GM19468 (cell line): ENCODE measurements at regions not wholly inside any gene's neighbourhood (a gene's known extent, or its start where the extent isn't known, plus 50 kb on each side); places are given as distances from the start of the nearest gene placed in this dataset.

ENCODE experiments used
- ATAC-seq: cut with Tn5 transposase; IDR thresholded peaks from one replicate; pipeline ENCODE4 v1.9.1; 2021; ENCODE audit warnings: mild to moderate bottlenecking, moderate library complexity, moderate number of reproducible peaks; ENCODE audit not compliant: unreplicated experiment; ENCODE audit errors: extremely low read depth

DNA sequence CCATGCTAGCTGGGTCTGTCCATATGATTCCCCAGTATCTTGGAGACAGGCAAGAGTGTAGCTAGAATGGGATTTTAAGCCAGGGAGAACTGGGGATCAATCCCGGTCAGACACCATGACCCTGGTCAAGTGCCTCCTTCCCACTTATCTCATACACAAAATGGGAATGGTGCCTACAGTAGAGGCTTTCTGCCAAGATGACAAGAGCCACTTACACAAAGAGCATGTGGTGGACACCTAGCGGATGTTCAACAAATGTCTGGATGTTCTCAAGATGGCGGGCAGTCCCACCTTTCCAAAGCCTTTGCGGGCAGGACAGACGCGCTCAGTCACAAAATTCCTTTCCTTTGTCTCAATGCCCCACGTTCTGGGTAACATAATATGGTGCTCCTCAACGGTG lies 57.3 kb downstream of the MAF start:
- no peak for ATAC-seq

GRCh38 chr16:79542237-79542774 lies 58.2 kb downstream of the MAF start:
- no peak for ATAC-seq

- no peak for ATAC-seq
Observed at GRCh38 chr16:79540825-79541595, 59.5 kb downstream of the MAF start.

GRCh38 chr16:79537584-79537983 lies 63.0 kb downstream of the MAF start:
- ATAC-seq: no peak

DNA sequence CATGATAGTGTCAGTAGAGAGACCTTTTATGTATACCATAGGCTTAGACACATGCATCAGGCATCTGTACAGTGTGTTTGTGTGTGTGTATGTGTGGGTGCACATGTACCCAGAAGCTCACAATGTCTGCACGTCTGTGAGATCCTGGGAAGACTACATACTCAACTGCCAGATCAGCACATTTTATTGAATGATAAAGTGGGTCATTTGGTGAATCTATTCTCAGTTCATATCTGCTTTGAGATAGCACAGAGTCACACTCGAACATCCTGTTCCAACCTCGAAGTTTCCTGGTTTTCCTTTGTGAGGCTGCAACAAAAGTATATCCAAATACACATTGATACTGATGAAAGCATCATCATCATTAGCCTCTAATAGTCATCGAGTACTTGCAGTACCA lies 63.6 kb downstream of the MAF start:
- ATAC-seq: no peak

GRCh38 chr16:79535130-79535529 lies 65.4 kb downstream of the MAF start:
- ATAC-seq: no peak

DNA sequence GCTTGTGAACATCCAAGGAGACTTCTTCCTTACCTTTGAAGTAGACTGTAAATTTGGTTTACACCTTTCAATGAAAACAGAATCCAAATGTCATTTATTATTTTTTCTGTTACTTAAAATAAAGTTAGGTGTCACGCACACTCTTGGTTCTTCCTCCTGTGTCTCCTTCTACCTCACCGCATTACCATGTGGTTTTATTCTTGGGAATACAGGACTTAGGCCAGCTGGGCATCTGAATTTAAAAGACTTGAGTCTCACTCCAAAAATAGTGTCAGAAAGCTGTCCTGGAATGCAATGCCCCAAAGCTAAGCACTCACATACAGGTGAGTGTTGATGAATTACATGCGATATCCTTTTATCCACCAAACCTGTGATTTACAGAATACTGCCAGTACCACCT lies 66.4 kb downstream of the MAF start:
- no peak for ATAC-seq

GRCh38 chr16:79533292-79533691 lies 67.2 kb downstream of the MAF start:
- no peak for ATAC-seq

GRCh38 chr16:79532785-79533184 lies 67.8 kb downstream of the MAF start:
- ATAC-seq: no peak

DNA sequence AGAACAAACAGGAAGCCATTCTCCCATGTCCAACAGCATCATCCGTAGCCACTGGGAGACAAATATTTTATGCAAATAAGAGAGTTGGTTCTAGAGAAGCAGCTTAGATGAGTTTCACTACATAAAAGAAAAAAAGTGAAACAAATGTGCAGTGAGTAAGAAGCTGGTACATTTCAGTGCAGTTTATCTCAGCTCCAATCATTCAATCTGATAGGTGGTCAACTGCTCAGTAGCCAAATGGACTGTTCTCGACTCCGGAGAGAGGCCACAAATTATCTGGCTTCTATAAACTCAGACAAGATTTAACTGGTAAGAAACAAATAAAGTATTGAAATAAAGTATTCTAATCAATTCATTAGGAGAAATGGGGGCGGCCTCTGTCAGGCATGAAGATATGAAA lies 68.3 kb downstream of the MAF start:
- ATAC-seq: no peak

GRCh38 chr16:79528338-79528737 lies 72.2 kb downstream of the MAF start:
- ATAC-seq: no peak

DNA sequence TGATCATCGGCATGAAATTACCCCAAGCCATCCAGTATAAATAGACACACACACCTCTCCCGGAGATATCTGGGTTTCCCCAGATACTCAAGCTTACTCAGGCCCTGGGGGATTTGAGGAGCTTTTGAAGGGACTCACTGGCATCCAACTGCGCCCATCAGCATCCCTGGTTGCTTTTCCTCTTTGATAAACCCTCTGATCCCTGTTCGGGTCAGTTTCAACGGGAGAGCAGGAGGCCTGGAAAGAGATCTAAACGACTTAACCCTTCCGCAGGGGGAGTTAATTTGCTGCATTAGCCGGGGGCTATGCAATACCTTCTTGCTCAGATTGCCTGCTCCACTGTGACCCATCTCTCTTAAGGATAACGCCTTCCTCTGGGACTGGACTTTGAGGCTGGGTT lies 76.6 kb downstream of the MAF start:
- ATAC-seq: no peak

GRCh38 chr16:79519448-79519847 lies 81.1 kb downstream of the MAF start:
- ATAC-seq: peak; percentile 52

DNA sequence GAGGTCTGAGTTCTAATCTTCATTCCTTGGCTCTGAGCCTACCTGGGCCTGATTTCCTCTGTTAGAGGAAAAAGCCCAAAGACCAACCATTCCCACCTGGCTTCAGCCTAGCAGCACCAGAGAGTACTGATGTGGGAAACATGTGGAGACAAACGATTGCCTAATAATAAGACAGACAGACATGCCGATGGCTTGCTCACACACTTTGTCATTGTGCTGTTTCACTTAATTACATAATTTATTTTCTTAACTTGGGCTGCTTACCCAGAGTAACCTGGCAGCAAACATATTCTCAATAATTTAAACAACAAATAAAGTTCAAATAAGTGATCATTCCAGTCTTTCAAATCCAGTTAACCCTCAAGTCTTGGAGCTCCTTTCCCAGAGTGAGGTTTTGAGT lies 83.4 kb downstream of the MAF start:
- no peak for ATAC-seq

GRCh38 chr16:79510879-79511278 lies 89.7 kb downstream of the MAF start:
- ATAC-seq: no peak

- ATAC-seq: no peak
Observed at GRCh38 chr16:79509906-79510305, 90.6 kb downstream of the MAF start.

DNA sequence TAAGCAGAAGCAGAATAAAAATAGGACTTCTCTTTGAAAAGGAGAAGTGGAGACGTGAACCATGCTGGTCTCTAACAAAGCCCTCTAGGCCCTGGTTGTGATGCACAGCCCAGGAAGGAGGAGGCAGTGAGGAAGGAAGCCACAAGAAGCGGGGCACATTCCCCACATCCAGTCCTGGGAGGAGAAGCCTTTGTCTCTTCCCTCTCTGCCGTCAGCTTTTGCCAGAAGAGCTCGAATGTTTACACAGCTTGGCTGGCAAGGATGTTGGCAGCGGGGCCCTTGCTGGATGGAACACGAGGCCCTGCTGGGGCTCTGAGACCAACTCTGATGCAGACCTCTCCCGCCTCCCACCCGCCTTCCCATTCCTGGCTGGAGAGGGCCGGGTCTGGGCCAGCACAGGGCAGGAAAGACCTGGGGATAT lies 91.3 kb downstream of the MAF start:
- no peak for ATAC-seq

DNA sequence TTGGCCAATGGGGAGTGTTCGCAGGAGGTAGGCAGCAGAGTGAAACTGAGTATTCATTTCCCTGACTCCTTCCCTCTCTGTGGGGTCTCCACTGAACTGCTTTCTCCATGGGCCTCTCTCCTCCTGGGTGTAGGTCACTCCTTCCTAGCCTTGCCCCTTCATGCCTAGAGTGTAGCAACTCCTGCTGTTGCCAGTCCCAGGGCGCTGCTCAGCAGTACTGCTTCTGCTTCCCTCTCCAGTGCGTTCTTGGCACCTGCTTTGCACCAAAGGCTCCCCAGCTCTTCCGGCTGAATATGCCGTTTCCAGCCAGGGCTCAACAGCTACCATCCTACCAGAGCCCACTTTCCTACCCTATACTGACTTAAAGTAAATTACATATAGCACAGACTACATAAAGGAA lies 92.2 kb downstream of the MAF start:
- ATAC-seq: no peak

DNA sequence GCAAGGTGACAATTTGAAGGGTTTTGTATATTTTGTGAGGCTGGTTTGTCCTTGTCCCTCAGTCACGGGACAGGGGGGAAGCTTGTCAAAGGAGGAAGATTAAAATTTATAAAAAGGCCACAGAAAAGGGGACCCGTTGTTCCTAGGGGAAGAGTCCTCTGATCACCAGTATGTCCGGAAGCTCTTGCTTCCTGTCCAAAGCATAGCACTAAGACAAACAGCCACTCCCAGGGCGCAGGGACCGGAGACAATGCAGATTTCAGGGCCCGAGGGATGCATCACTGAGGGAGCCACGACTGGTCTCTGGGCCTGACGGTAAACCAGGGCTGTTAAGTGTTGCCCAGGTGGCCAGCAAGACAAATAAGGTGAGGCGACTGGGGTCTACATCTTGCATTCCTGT lies 95.2 kb downstream of the MAF start:
- ATAC-seq: no peak

- ATAC-seq: no peak
Observed at GRCh38 chr16:79503511-79503910, 97.0 kb downstream of the MAF start.

DNA sequence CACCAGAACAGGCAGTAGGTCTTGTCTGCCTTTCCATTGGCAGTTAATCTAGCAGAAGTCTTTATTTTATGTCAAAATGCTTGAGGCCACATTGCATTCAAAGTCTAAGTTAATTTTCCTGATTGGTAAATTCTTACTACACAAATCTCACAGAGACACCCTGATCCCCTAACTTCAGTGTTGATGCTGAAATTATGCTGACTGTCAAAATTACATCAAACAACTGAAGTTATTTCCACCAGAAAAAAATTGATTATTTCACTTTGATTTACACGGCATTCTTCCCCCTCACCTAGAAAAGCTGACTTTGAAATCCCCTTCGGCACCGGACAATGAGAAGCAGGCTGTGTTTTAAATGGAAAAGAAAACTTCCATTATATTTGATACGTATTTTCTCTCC lies 99.1 kb downstream of the MAF start:
- ATAC-seq: no peak

GRCh38 chr16:79500866-79501265 lies 99.7 kb downstream of the MAF start:
- no peak for ATAC-seq
